Thyroid gland (tissue), 4 donors: ENCODE measurements at regions not wholly inside any gene's neighbourhood (a gene's known extent, or its start where the extent isn't known, plus 50 kb on each side); places are given as distances from the start of the nearest gene placed in this dataset.

Experiments
- DNase-seq, 2 donors: peaks; one replicate each; pipeline ENCODE4 v3.0.0-alpha.2; 2019
- H3K27ac ChIP-seq, 3 donors: fragments of 200-600 bp; sonication (generic); 1 replicate in 2 of 3; 2 replicates in 1 of 3; pipeline ENCODE4 v1.5.1; 2016 to 2019; ENCODE audit warnings: mild to moderate bottlenecking in 1 of 3, moderate library complexity in 1 of 3
- H3K27me3 ChIP-seq: fragments of 200-600 bp; sonication (generic); one replicate; pipeline ENCODE4 v1.5.1; 2019
- H3K36me3 ChIP-seq, 2 donors: fragments of 200-600 bp; sonication (generic); one replicate each; pipeline ENCODE4 v1.5.1; 2016 to 2019
- H3K4me1 ChIP-seq, 2 donors: fragments of 200-600 bp; sonication (generic); one replicate each; pipeline ENCODE4 v1.5.1; 2017 to 2019
- H3K4me3 ChIP-seq, 3 donors: fragments of 200-600 bp; sonication (generic); replicated peaks in 1 of 3; 1 replicate in 2 of 3; 2 replicates in 1 of 3; pipeline ENCODE4 v1.5.1; 2016; ENCODE audit warnings: mild to moderate bottlenecking in 1 of 3
- H3K9me3 ChIP-seq: fragments of 200-600 bp; sonication (generic); one replicate; pipeline ENCODE4 v1.5.1; 2017
- CTCF ChIP-seq, 6 experiments: fragments of 200-600 bp in 3 of 6; fragments of 450-650 bp in 3 of 6; sonication (generic) in 3 of 6; IDR thresholded peaks; one replicate each; pipeline ENCODE4 v1.5.1; 2016 to 2019; ENCODE audit warnings: antibody characterized with exemption in 6 of 6, mild to moderate bottlenecking in 2 of 6, inconsistent platforms in 1 of 6, moderate library complexity in 1 of 6
- POLR2A ChIP-seq, 2 donors: fragments of 450-650 bp; IDR thresholded peaks; one replicate each; pipeline ENCODE4 v1.6.1; 2017; ENCODE audit warnings: antibody characterized with exemption in 2 of 2, mild to moderate bottlenecking in 2 of 2, moderate library complexity in 1 of 2
- WGBS, 2 donors: methylation state at CpG; one replicate each; pipeline ENCODE4 v1.1.5; 2017; 5-methylcytosine and 5-hydroxymethylcytosine counted together
- intact Hi-C: fragments of 100-400 bp; cut with DNase I; formaldehyde crosslinking; loops from one replicate; pipeline ENCODE4 v1.15.1; 2023

GRCh38 chr6:165894171-165894825 is 231.3 kb upstream of the PDE10A start:
- Histone ChIP-seq H3K27ac (no peak overlapping the region), H3K4me3 (no peak overlapping the region), H3K36me3 (no peaks in the 10 kb centered on the region), H3K9me3 (no peaks in the 10 kb centered on the region), H3K4me1 (no peaks in the 10 kb centered on the region), H3K27me3 (no peaks in the 10 kb centered on the region)
- no peak for TF ChIP-seq CTCF (IDR thresholded peaks at IDR 0.05)
- TF ChIP-seq POLR2A (IDR thresholded peaks at IDR 0.05), result no peak
- 79 to 86% methylated on average over 10 of the region's 10 CpGs for WGBS, 2 donors
- no peak for DNase-seq
- intact Hi-C loops, result no loop called here

- no peak for DNase-seq
- H3K4me1 ChIP-seq, result no peaks in the 10 kb centered on the region
- TF ChIP-seq POLR2A (IDR thresholded peaks at IDR 0.05) (no peak), CTCF (IDR thresholded peaks at IDR 0.05) (no peak)
- no peak overlapping the region for H3K27ac ChIP-seq
- intact Hi-C loops, result no loop called here
- no peaks in the 10 kb centered on the region for H3K9me3 ChIP-seq
- WGBS, 2 donors, result 80 to 90% methylated on average over 6 of the region's 6 CpGs
- H3K36me3 ChIP-seq, result no peaks in the 10 kb centered on the region
- no peak overlapping the region for H3K4me3 ChIP-seq
- no peaks in the 10 kb centered on the region for H3K27me3 ChIP-seq
These were observed 230.4 kb upstream of the PDE10A start for GRCh38 chr6:165893431-165893830.

- WGBS, 2 donors, result 79 to 91% methylated on average over 5 of the region's 5 CpGs
- TF ChIP-seq CTCF (IDR thresholded peaks at IDR 0.05), result no peak
- no peak for TF ChIP-seq POLR2A (IDR thresholded peaks at IDR 0.05)
- intact Hi-C loops, result no loop called here
These were observed 228.3 kb upstream of the PDE10A start for GRCh38 chr6:165891320-165891719.

GRCh38 chr6:165890404-165890735 is 227.3 kb upstream of the PDE10A start:
- no peak for DNase-seq
- Histone ChIP-seq H3K4me3 (no peak overlapping the region), H3K4me1 (no peaks in the 10 kb centered on the region), H3K27ac (peak overlapping the region in 1 of 3 donors; percentile 30), H3K9me3 (no peaks in the 10 kb centered on the region), H3K36me3 (no peaks in the 10 kb centered on the region), H3K27me3 (no peaks in the 10 kb centered on the region)
- intact Hi-C loops, result no loop called here
- TF ChIP-seq POLR2A (IDR thresholded peaks at IDR 0.05), result no peak
- TF ChIP-seq CTCF (IDR thresholded peaks at IDR 0.05), result no peak
- WGBS, 2 donors, result 50 to 55% methylated on average over 9 of the region's 9 CpGs

More at GRCh38 chr6:165891320-165891719, 228.3 kb upstream of the PDE10A start:
- Histone ChIP-seq H3K9me3 (no peaks in the 10 kb centered on the region), H3K4me3 (no peak overlapping the region), H3K27ac (no peak overlapping the region), H3K36me3 (no peaks in the 10 kb centered on the region), H3K4me1 (no peaks in the 10 kb centered on the region), H3K27me3 (no peaks in the 10 kb centered on the region)
- DNase-seq, result no peak

GRCh38 chr6:165889636-165890403 is 226.8 kb upstream of the PDE10A start:
- H3K9me3 ChIP-seq, result no peaks in the 10 kb centered on the region
- peak; percentile 45 to 58 for DNase-seq

More at GRCh38 chr6:165889636-165890403, 226.8 kb upstream of the PDE10A start:
- intact Hi-C loops, result no loop called here
- WGBS, 2 donors, result 16 to 24% methylated on average over 7 of the region's 7 CpGs
- Histone ChIP-seq H3K4me3 (no peak overlapping the region), H3K36me3 (no peaks in the 10 kb centered on the region), H3K4me1 (no peaks in the 10 kb centered on the region), H3K27me3 (no peaks in the 10 kb centered on the region), H3K27ac (peak overlapping the region in 1 of 3 donors; percentile 30)
- TF ChIP-seq CTCF (IDR thresholded peaks at IDR 0.05) (peak; percentile 13 to 82 (median 75)), POLR2A (IDR thresholded peaks at IDR 0.05) (no peak)
